GM23338 (cell line): ENCODE measurements at regions not wholly inside any gene's neighbourhood (a gene's known extent, or its start where the extent isn't known, plus 50 kb on each side); places are given as distances from the start of the nearest gene placed in this dataset.

Experiments used
- ATAC-seq: fragments of 200-7000 bp; cut with Tn5 transposase; 3 replicates; pipeline ENCODE4 v1.9.1; 2020
- DNase-seq: peaks from one replicate; pipeline ENCODE4 v3.0.0-alpha.2; 2015; ENCODE audit warnings: low spot score
- H2AFZ ChIP-seq: fragments of 200-600 bp; sonication (generic); 2 replicates; pipeline ENCODE4 v1.8.0; 2016; ENCODE audit warnings: antibody characterized with exemption, mild to moderate bottlenecking, moderate library complexity
- H3F3A ChIP-seq: fragments of 200-600 bp; sonication (generic); replicated peaks from 2 replicates; pipeline ENCODE4 v1.8.0; 2017; ENCODE audit warnings: antibody characterized with exemption, mixed run types, low read depth
- H3K27ac ChIP-seq: fragments of 200-600 bp; sonication (generic); 2 replicates; pipeline ENCODE4 v1.6.1; 2016; ENCODE audit warnings: low read depth
- H3K27me3 ChIP-seq: fragments of 200-600 bp; sonication (generic); 2 replicates; pipeline ENCODE4 v1.8.0; 2016; ENCODE audit warnings: mild to moderate bottlenecking, mixed run types, moderate library complexity; ENCODE audit not compliant: insufficient read depth
- H3K36me3 ChIP-seq: fragments of 200-600 bp; sonication (generic); 2 replicates; pipeline ENCODE4 v1.8.0; 2016; ENCODE audit warnings: mild to moderate bottlenecking; ENCODE audit not compliant: insufficient read depth
- H3K4me1 ChIP-seq: fragments of 200-600 bp; sonication (generic); 2 replicates; pipeline ENCODE4 v1.8.0; 2016; ENCODE audit warnings: mild to moderate bottlenecking, moderate library complexity; ENCODE audit not compliant: insufficient read depth
- H3K4me2 ChIP-seq: fragments of 200-600 bp; sonication (generic); 2 replicates; pipeline ENCODE4 v1.7.1; 2017; ENCODE audit warnings: mixed run types
- H3K4me3 ChIP-seq: fragments of 200-600 bp; sonication (generic); 2 replicates; pipeline ENCODE4 v1.6.1; 2016; ENCODE audit warnings: mixed run types
- H3K79me2 ChIP-seq: fragments of 200-600 bp; sonication (generic); replicated peaks from 2 replicates; pipeline ENCODE4 v1.8.0; 2017; ENCODE audit warnings: mild to moderate bottlenecking; ENCODE audit not compliant: insufficient read depth
- H3K9me2 ChIP-seq: fragments of 200-600 bp; sonication (generic); 2 replicates; pipeline ENCODE4 v1.8.0; 2017; ENCODE audit not compliant: insufficient read depth
- H4K20me1 ChIP-seq: fragments of 200-600 bp; sonication (generic); replicated peaks from 2 replicates; pipeline ENCODE4 v1.8.0; 2017; ENCODE audit warnings: mild to moderate bottlenecking; ENCODE audit not compliant: insufficient read depth
- H3K27ac Mint-ChIP-seq: 2 replicates; pipeline ENCODE4 v1.8.0; 2020; ENCODE audit warnings: inconsistent platforms, mild to moderate bottlenecking, moderate library complexity, mixed read lengths
- H3K27me3 Mint-ChIP-seq: 3 replicates; pipeline ENCODE4 v1.8.0; 2022; ENCODE audit warnings: low read depth, mild to moderate bottlenecking, moderate library complexity, mixed read lengths, inconsistent platforms; ENCODE audit not compliant: insufficient read depth, poor library complexity
- H3K36me3 Mint-ChIP-seq: 3 replicates; pipeline ENCODE4 v1.8.0; 2021; ENCODE audit warnings: low read depth, mild to moderate bottlenecking, inconsistent platforms, moderate library complexity, mixed read lengths
- H3K4me1 Mint-ChIP-seq: 3 replicates; pipeline ENCODE4 v1.8.0; 2020; ENCODE audit warnings: mild to moderate bottlenecking, inconsistent platforms, mixed read lengths
- H3K4me3 Mint-ChIP-seq: 3 replicates; pipeline ENCODE4 v1.8.0; 2021; ENCODE audit warnings: moderate library complexity, mild to moderate bottlenecking, inconsistent platforms, mixed read lengths
- H3K9me3 Mint-ChIP-seq: 3 replicates; pipeline ENCODE4 v1.8.0; 2020; ENCODE audit warnings: moderate library complexity, mild to moderate bottlenecking, inconsistent platforms, mixed read lengths
- CREB1 ChIP-seq: fragments of 250-450 bp; sonication (Bioruptor Pico); IDR thresholded peaks from 2 replicates; pipeline ENCODE4 v1.5.0; 2020; ENCODE audit warnings: low read depth, mild to moderate bottlenecking, moderate library complexity
- CTCF ChIP-seq, 2 experiments: fragments of 200-600 bp in 1 of 2; sonication (generic) in 1 of 2; conservative IDR thresholded peaks; 2 replicates each; pipeline versions ENCODE4 v1.5.1 to v1.6.1; 2016 to 2017; ENCODE audit warnings: antibody characterized with exemption in 2 of 2, low read depth in 2 of 2, mild to moderate bottlenecking in 2 of 2, moderate library complexity in 1 of 2
- ETS1 ChIP-seq: IDR thresholded peaks from 2 replicates; pipeline ENCODE4 v1.6.1; 2016; ENCODE audit warnings: antibody characterized with exemption
- EZH2 ChIP-seq: fragments of 200-600 bp; sonication (generic); IDR thresholded peaks from one replicate; pipeline ENCODE4 v1.8.0; 2017; ENCODE audit warnings: antibody characterized with exemption, mild to moderate bottlenecking, low read depth; ENCODE audit not compliant: unreplicated experiment
- EZH2phosphoT487 ChIP-seq: fragments of 200-600 bp; sonication (generic); IDR thresholded peaks from one replicate; pipeline ENCODE4 v1.8.1; 2018; ENCODE audit warnings: antibody characterized with exemption; ENCODE audit not compliant: unreplicated experiment
- JUNB ChIP-seq: IDR thresholded peaks from one replicate; pipeline ENCODE4 v1.6.1; 2016; ENCODE audit warnings: antibody characterized with exemption; ENCODE audit not compliant: unreplicated experiment
- NANOG ChIP-seq: IDR thresholded peaks from 2 replicates; pipeline ENCODE4 v1.6.1; 2016; ENCODE audit warnings: antibody characterized with exemption, borderline replicate concordance
- POLR2AphosphoS5 ChIP-seq: IDR thresholded peaks from 2 replicates; pipeline ENCODE4 v1.6.1; 2016; ENCODE audit warnings: antibody characterized with exemption, low read depth
- REST ChIP-seq: IDR thresholded peaks from one replicate; pipeline ENCODE4 v1.6.1; 2018; ENCODE audit warnings: antibody characterized with exemption; ENCODE audit not compliant: unreplicated experiment
- STAT1 ChIP-seq: IDR thresholded peaks from one replicate; pipeline ENCODE4 v1.6.1; 2016; ENCODE audit warnings: antibody characterized with exemption; ENCODE audit not compliant: unreplicated experiment
- ZNF114 ChIP-seq: fragments of 250-450 bp; sonication (Bioruptor Pico); IDR thresholded peaks from 2 replicates; pipeline ENCODE4 v1.5.0; 2020; ENCODE audit warnings: mild to moderate bottlenecking, moderate library complexity
- ZNF331 ChIP-seq: fragments of 250-450 bp; sonication (Bioruptor Pico); IDR thresholded peaks from 2 replicates; pipeline ENCODE4 v1.5.0; 2020; ENCODE audit warnings: low read depth, mild to moderate bottlenecking, moderate library complexity
- ZNF462 ChIP-seq: fragments of 250-450 bp; sonication (Bioruptor Pico); IDR thresholded peaks from 2 replicates; pipeline ENCODE4 v1.5.0; 2020; ENCODE audit warnings: mild to moderate bottlenecking, moderate library complexity

GRCh38 chr16:17590711-17591654 is 120.2 kb upstream of the XYLT1 start:
- no peak overlapping the region for H3K4me2 ChIP-seq
- no peaks in the 10 kb centered on the region for H3K4me1 ChIP-seq
- Mint-ChIP-seq H3K27me3 (no peaks in the 10 kb centered on the region), H3K9me3 (no peaks in the 10 kb centered on the region), H3K4me3 (no peak overlapping the region), H3K36me3 (no peaks in the 10 kb centered on the region), H3K4me1 (no peaks in the 10 kb centered on the region), H3K27ac (no peak overlapping the region)
- DNase-seq = no peak
- H3K27ac ChIP-seq = no peak overlapping the region
- no peaks in the 10 kb centered on the region for H3F3A ChIP-seq
- no peaks in the 10 kb centered on the region for H3K79me2 ChIP-seq
- H4K20me1 ChIP-seq = no peaks in the 10 kb centered on the region
- TF ChIP-seq EZH2 (no peak), ZNF114 (no peak), ZNF331 (CRISPR knock-in tag) (no peak), NANOG (no peak), ZNF462 (no peak), EZH2phosphoT487 (no peak), POLR2AphosphoS5 (no peak), CREB1 (CRISPR knock-in tag) (no peak), REST (no peak), JUNB (no peak), CTCF (conservative IDR thresholded peaks at IDR 0.05; ENCODE audit: low read depth in 2 of 2) (no peak), ETS1 (no peak), STAT1 (no peak)
- no peak overlapping the region for H2AFZ ChIP-seq
- H3K9me2 ChIP-seq = peaks cover 2% of the 10 kb centered on the region; the same call in 1 of the 2 replicates
- H3K36me3 ChIP-seq = no peaks in the 10 kb centered on the region
- H3K4me3 ChIP-seq = no peak overlapping the region
- ATAC-seq = no peak
- no peaks in the 10 kb centered on the region for H3K27me3 ChIP-seq
